ENCODE measurements at regions not wholly inside any gene's neighbourhood (a gene's known extent, or its start where the extent isn't known, plus 50 kb on each side); places are given as distances from the start of the nearest gene placed in this dataset.

GRCh38 chr1:198397208-198397808, 143.2 kb downstream of the ATP6V1G3 start:
- H3K4me3 ChIP-seq (ENCODE audit: low read depth, low read length) = no peak overlapping the region
- DNase-seq (ENCODE audit: low read depth) = no peak
- no peak for TF ChIP-seq CTCF (IDR thresholded peaks at IDR 0.05; ENCODE audit: low read depth, low read length, missing control alignments)

GRCh38 chr1:198391393-198392020, 149.0 kb downstream of the ATP6V1G3 start:
- no peak overlapping the region for H3K4me3 ChIP-seq (ENCODE audit: low read depth, low read length)
- DNase-seq (ENCODE audit: low read depth) = no peak
- TF ChIP-seq CTCF (IDR thresholded peaks at IDR 0.05; ENCODE audit: low read depth, low read length, missing control alignments) = no peak

GRCh38 chr1:198387587-198387986, 152.9 kb downstream of the ATP6V1G3 start:
- TF ChIP-seq CTCF (IDR thresholded peaks at IDR 0.05; ENCODE audit: low read depth, low read length, missing control alignments) = no peak
- DNase-seq (ENCODE audit: low read depth) = no peak

GRCh38 chr1:198380275-198380674, 160.2 kb downstream of the ATP6V1G3 start:
- H3K4me3 ChIP-seq (ENCODE audit: low read depth, low read length) = no peak overlapping the region
- DNase-seq (ENCODE audit: low read depth) = no peak
- no peak for TF ChIP-seq CTCF (IDR thresholded peaks at IDR 0.05; ENCODE audit: low read depth, low read length, missing control alignments)

More at GRCh38 chr1:198387587-198387986, 152.9 kb downstream of the ATP6V1G3 start:
- H3K4me3 ChIP-seq (ENCODE audit: low read depth, low read length) = no peak overlapping the region

GRCh38 chr1:198377702-198378101, 162.8 kb downstream of the ATP6V1G3 start:
- no peak for TF ChIP-seq CTCF (IDR thresholded peaks at IDR 0.05; ENCODE audit: low read depth, low read length, missing control alignments)
- DNase-seq (ENCODE audit: low read depth) = no peak
- H3K4me3 ChIP-seq (ENCODE audit: low read depth, low read length) = no peak overlapping the region

- no peak for DNase-seq (ENCODE audit: low read depth)
- H3K4me3 ChIP-seq (ENCODE audit: low read depth, low read length) = no peak overlapping the region
- no peak for TF ChIP-seq CTCF (IDR thresholded peaks at IDR 0.05; ENCODE audit: low read depth, low read length, missing control alignments)
Observed at GRCh38 chr1:198374288-198374687, 166.2 kb downstream of the ATP6V1G3 start.

GRCh38 chr1:198373376-198373775, 167.1 kb downstream of the ATP6V1G3 start:
- H3K4me3 ChIP-seq (ENCODE audit: low read depth, low read length) = no peak overlapping the region
- TF ChIP-seq CTCF (IDR thresholded peaks at IDR 0.05; ENCODE audit: low read depth, low read length, missing control alignments) = no peak
- DNase-seq (ENCODE audit: low read depth) = no peak

Measured in GM12864 (cell line).